SK-N-SH treated with all-trans-retinoic acid at 6 μM for 48 hours (cell line): ENCODE measurements at regions not wholly inside any gene's neighbourhood (a gene's known extent, or its start where the extent isn't known, plus 50 kb on each side); places are given as distances from the start of the nearest gene placed in this dataset.

Source experiments
- ATAC-seq: fragments of 200-7000 bp; cut with Tn5 transposase; 3 replicates; pipeline ENCODE4 v1.9.1; 2020; ENCODE audit warnings: mild to moderate bottlenecking, moderate library complexity
- ARNTL ChIP-seq: fragments of 450-650 bp; formaldehyde crosslinking; IDR thresholded peaks from 2 replicates; pipeline ENCODE4 v1.5.0; 2020; ENCODE audit warnings: low read depth, mild to moderate bottlenecking, moderate library complexity, borderline replicate concordance
- BACH2 ChIP-seq: fragments of 250-450 bp; sonication (Bioruptor Pico); IDR thresholded peaks from 2 replicates; pipeline ENCODE4 v1.9.0; 2021; ENCODE audit warnings: mild to moderate bottlenecking, borderline replicate concordance
- CSDC2 ChIP-seq: fragments of 250-450 bp; sonication (Bioruptor Pico); IDR thresholded peaks from 2 replicates; pipeline ENCODE4 v1.5.0; 2020; ENCODE audit warnings: mild to moderate bottlenecking, moderate library complexity
- ESRRG ChIP-seq: fragments of 250-450 bp; sonication (Bioruptor Pico); IDR thresholded peaks from 2 replicates; pipeline ENCODE4 v1.6.1; 2021; ENCODE audit warnings: mild to moderate bottlenecking
- GLIS3 ChIP-seq: fragments of 250-450 bp; sonication (Bioruptor Pico); IDR thresholded peaks from 2 replicates; pipeline ENCODE4 v1.5.0; 2020; ENCODE audit warnings: mild to moderate bottlenecking, moderate library complexity
- OSR1 ChIP-seq: fragments of 250-450 bp; sonication (Bioruptor Pico); IDR thresholded peaks from 2 replicates; pipeline ENCODE4 v1.8.0; 2022; ENCODE audit warnings: moderate library complexity, mild to moderate bottlenecking, inconsistent platforms
- PPARA ChIP-seq: fragments of 250-450 bp; sonication (Bioruptor Pico); IDR thresholded peaks from 2 replicates; pipeline ENCODE4 v1.5.0; 2020; ENCODE audit warnings: mild to moderate bottlenecking, borderline replicate concordance
- RARB ChIP-seq: fragments of 250-450 bp; sonication (Bioruptor Pico); IDR thresholded peaks from 2 replicates; pipeline ENCODE4 v1.8.0; 2021; ENCODE audit warnings: mild to moderate bottlenecking, moderate library complexity
- SNAI2 ChIP-seq: fragments of 250-450 bp; sonication (Bioruptor Pico); IDR thresholded peaks from 2 replicates; pipeline ENCODE4 v1.5.0; 2020; ENCODE audit warnings: mild to moderate bottlenecking, moderate library complexity
- TCF4 ChIP-seq: fragments of 250-450 bp; sonication (Bioruptor Pico); IDR thresholded peaks from 2 replicates; pipeline ENCODE4 v1.8.0; 2021; ENCODE audit warnings: mild to moderate bottlenecking, moderate library complexity, borderline replicate concordance
- TOX ChIP-seq: fragments of 250-450 bp; sonication (Bioruptor Pico); IDR thresholded peaks from 2 replicates; pipeline ENCODE4 v1.8.0; 2021; ENCODE audit warnings: mild to moderate bottlenecking, moderate library complexity, borderline replicate concordance
- ZC3H10 ChIP-seq: fragments of 250-450 bp; sonication (Bioruptor Pico); IDR thresholded peaks from 2 replicates; pipeline ENCODE4 v1.5.1; 2021; ENCODE audit warnings: mild to moderate bottlenecking, moderate library complexity
- ZFP3 ChIP-seq: fragments of 250-450 bp; sonication (Bioruptor Pico); IDR thresholded peaks from 2 replicates; pipeline ENCODE4 v1.5.0; 2020; ENCODE audit warnings: mild to moderate bottlenecking, moderate library complexity
- ZFP30 ChIP-seq: fragments of 450-650 bp; formaldehyde crosslinking; IDR thresholded peaks from 2 replicates; pipeline ENCODE4 v1.5.0; 2022; ENCODE audit warnings: mild to moderate bottlenecking, moderate library complexity
- TF ChIP-seq, protein P1 (sequence below): fragments of 250-450 bp; sonication (Bioruptor Pico); IDR thresholded peaks from 2 replicates; pipeline ENCODE4 v1.5.0; 2020; ENCODE audit warnings: mild to moderate bottlenecking, moderate library complexity
- TF ChIP-seq, protein P2 (sequence below): fragments of 250-450 bp; sonication (Bioruptor Pico); IDR thresholded peaks from 2 replicates; pipeline ENCODE4 v1.5.1; 2020; ENCODE audit warnings: low read depth, mild to moderate bottlenecking, moderate library complexity
- TF ChIP-seq, protein P3 (sequence below): fragments of 250-450 bp; sonication (Bioruptor Pico); IDR thresholded peaks from 2 replicates; pipeline ENCODE4 v1.8.0; 2020; ENCODE audit warnings: mild to moderate bottlenecking, moderate library complexity, borderline replicate concordance
- TF ChIP-seq, protein P4 (sequence below): fragments of 250-450 bp; sonication (Bioruptor Pico); IDR thresholded peaks from 2 replicates; pipeline ENCODE4 v1.5.1; 2021; ENCODE audit warnings: mild to moderate bottlenecking, moderate library complexity
- TF ChIP-seq, protein P5 (sequence below): fragments of 250-450 bp; sonication (Bioruptor Pico); IDR thresholded peaks from 2 replicates; pipeline ENCODE4 v1.8.0; 2021; ENCODE audit warnings: low read depth, mild to moderate bottlenecking, moderate library complexity, borderline replicate concordance

DNA sequence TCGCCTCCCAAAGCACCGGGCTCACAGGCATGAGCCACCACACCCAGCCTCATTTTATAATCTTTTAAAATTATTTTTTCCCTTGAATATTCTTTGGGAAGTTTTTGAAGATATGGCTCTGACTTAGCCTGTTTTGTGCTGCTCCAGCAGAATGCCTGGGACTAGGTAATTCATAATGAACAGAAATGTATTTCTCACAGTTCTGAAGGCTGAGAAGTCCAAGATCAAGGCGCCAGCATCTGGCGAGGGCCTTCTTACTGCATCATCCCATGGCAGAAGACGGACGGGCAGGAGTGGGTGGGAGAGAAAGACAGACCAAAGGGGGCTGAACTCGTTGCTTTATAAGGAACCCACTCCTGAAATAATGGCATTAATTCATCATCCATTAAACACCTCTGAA, 99.0 kb upstream of the SLC25A33 start:
- no peak for ATAC-seq
- TF ChIP-seq RARB (CRISPR knock-in tag), result no peak
- TF ChIP-seq, protein P1, sequence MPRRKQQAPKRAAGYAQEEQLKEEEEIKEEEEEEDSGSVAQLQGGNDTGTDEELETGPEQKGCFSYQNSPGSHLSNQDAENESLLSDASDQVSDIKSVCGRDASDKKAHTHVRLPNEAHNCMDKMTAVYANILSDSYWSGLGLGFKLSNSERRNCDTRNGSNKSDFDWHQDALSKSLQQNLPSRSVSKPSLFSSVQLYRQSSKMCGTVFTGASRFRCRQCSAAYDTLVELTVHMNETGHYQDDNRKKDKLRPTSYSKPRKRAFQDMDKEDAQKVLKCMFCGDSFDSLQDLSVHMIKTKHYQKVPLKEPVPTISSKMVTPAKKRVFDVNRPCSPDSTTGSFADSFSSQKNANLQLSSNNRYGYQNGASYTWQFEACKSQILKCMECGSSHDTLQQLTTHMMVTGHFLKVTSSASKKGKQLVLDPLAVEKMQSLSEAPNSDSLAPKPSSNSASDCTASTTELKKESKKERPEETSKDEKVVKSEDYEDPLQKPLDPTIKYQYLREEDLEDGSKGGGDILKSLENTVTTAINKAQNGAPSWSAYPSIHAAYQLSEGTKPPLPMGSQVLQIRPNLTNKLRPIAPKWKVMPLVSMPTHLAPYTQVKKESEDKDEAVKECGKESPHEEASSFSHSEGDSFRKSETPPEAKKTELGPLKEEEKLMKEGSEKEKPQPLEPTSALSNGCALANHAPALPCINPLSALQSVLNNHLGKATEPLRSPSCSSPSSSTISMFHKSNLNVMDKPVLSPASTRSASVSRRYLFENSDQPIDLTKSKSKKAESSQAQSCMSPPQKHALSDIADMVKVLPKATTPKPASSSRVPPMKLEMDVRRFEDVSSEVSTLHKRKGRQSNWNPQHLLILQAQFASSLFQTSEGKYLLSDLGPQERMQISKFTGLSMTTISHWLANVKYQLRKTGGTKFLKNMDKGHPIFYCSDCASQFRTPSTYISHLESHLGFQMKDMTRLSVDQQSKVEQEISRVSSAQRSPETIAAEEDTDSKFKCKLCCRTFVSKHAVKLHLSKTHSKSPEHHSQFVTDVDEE (CRISPR knock-in tag), result no peak
- TF ChIP-seq ZFP30 (CRISPR knock-in tag), result no peak
- TF ChIP-seq TOX (CRISPR knock-in tag), result no peak
- no peak for TF ChIP-seq PPARA (CRISPR knock-in tag)
- TF ChIP-seq, protein P2, sequence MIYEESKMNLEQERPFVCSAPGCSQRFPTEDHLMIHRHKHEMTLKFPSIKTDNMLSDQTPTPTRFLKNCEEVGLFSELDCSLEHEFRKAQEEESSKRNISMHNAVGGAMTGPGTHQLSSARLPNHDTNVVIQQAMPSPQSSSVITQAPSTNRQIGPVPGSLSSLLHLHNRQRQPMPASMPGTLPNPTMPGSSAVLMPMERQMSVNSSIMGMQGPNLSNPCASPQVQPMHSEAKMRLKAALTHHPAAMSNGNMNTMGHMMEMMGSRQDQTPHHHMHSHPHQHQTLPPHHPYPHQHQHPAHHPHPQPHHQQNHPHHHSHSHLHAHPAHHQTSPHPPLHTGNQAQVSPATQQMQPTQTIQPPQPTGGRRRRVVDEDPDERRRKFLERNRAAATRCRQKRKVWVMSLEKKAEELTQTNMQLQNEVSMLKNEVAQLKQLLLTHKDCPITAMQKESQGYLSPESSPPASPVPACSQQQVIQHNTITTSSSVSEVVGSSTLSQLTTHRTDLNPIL (CRISPR knock-in tag), result no peak
- TF ChIP-seq ESRRG (CRISPR knock-in tag), result no peak
- TF ChIP-seq ARNTL, result no peak
- TF ChIP-seq, protein P3, sequence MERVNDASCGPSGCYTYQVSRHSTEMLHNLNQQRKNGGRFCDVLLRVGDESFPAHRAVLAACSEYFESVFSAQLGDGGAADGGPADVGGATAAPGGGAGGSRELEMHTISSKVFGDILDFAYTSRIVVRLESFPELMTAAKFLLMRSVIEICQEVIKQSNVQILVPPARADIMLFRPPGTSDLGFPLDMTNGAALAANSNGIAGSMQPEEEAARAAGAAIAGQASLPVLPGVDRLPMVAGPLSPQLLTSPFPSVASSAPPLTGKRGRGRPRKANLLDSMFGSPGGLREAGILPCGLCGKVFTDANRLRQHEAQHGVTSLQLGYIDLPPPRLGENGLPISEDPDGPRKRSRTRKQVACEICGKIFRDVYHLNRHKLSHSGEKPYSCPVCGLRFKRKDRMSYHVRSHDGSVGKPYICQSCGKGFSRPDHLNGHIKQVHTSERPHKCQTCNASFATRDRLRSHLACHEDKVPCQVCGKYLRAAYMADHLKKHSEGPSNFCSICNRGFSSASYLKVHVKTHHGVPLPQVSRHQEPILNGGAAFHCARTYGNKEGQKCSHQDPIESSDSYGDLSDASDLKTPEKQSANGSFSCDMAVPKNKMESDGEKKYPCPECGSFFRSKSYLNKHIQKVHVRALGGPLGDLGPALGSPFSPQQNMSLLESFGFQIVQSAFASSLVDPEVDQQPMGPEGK (CRISPR knock-in tag), result no peak
- no peak for TF ChIP-seq BACH2 (CRISPR knock-in tag)
- no peak for TF ChIP-seq TCF4 (CRISPR knock-in tag)
- no peak for TF ChIP-seq OSR1
- TF ChIP-seq, protein P4, sequence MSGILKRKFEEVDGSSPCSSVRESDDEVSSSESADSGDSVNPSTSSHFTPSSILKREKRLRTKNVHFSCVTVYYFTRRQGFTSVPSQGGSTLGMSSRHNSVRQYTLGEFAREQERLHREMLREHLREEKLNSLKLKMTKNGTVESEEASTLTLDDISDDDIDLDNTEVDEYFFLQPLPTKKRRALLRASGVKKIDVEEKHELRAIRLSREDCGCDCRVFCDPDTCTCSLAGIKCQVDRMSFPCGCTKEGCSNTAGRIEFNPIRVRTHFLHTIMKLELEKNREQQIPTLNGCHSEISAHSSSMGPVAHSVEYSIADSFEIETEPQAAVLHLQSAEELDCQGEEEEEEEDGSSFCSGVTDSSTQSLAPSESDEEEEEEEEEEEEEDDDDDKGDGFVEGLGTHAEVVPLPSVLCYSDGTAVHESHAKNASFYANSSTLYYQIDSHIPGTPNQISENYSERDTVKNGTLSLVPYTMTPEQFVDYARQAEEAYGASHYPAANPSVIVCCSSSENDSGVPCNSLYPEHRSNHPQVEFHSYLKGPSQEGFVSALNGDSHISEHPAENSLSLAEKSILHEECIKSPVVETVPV (CRISPR knock-in tag), result no peak
- TF ChIP-seq GLIS3 (CRISPR knock-in tag), result no peak
- TF ChIP-seq SNAI2 (CRISPR knock-in tag), result no peak

DNA sequence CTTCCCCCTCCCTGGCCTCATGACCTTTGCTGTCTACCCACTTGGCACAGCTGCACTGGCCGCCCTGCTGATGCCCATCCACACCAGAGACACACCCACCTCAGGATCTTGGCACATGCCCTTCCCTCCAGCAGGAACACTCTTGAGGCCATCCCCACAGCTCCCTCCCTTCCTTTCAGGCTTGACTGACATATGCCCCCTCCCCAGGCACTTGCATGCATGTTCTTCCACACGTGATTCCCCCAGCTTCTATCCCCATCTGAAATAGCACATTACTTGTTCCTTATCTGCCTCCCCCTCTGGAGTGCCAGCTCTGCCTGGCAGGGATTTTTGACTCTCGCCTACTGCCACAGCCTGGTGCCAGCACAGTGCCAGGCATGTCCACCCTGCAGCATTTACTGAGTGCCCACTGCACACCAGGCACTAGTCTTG, 98.5 kb upstream of the SLC25A33 start:
- no peak for TF ChIP-seq CSDC2 (CRISPR knock-in tag)
- no peak for TF ChIP-seq OSR1
- no peak for TF ChIP-seq ZFP30 (CRISPR knock-in tag)
- TF ChIP-seq, protein P2 (CRISPR knock-in tag), result no peak
- TF ChIP-seq, protein P4 (CRISPR knock-in tag), result no peak
- TF ChIP-seq TCF4 (CRISPR knock-in tag), result no peak
- TF ChIP-seq GLIS3 (CRISPR knock-in tag), result no peak
- no peak for TF ChIP-seq ZFP3 (CRISPR knock-in tag)
- TF ChIP-seq, protein P5, sequence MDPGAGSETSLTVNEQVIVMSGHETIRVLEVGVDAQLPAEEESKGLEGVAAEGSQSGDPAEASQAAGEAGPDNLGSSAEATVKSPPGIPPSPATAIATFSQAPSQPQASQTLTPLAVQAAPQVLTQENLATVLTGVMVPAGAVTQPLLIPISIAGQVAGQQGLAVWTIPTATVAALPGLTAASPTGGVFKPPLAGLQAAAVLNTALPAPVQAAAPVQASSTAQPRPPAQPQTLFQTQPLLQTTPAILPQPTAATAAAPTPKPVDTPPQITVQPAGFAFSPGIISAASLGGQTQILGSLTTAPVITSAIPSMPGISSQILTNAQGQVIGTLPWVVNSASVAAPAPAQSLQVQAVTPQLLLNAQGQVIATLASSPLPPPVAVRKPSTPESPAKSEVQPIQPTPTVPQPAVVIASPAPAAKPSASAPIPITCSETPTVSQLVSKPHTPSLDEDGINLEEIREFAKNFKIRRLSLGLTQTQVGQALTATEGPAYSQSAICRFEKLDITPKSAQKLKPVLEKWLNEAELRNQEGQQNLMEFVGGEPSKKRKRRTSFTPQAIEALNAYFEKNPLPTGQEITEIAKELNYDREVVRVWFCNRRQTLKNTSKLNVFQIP, result no peak
- TF ChIP-seq TOX (CRISPR knock-in tag), result no peak
- no peak for TF ChIP-seq BACH2 (CRISPR knock-in tag)
- no peak for TF ChIP-seq ZC3H10
- TF ChIP-seq, protein P1 (CRISPR knock-in tag), result no peak
- TF ChIP-seq PPARA (CRISPR knock-in tag), result no peak
- no peak for ATAC-seq
